ENCODE measurements at regions not wholly inside any gene's neighbourhood (a gene's known extent, or its start where the extent isn't known, plus 50 kb on each side); places are given as distances from the start of the nearest gene placed in this dataset.

- TF ChIP-seq CTCF (IDR thresholded peaks at IDR 0.05) (no peak), POLR2A (IDR thresholded peaks at IDR 0.05) (no peak)
Observed at GRCh38 chr7:55275291-55276200, 89.6 kb upstream of the LANCL2 start.
